ENCODE measurements at regions not wholly inside any gene's neighbourhood (a gene's known extent, or its start where the extent isn't known, plus 50 kb on each side); places are given as distances from the start of the nearest gene placed in this dataset.

GRCh38 chr20:52578559-52578958 is 387.0 kb upstream of the ZFP64 start (continued):
- TF ChIP-seq ZNF230 (CRISPR knock-in tag; IDR thresholded peaks at IDR 0.05) (no peak), HNF4G (IDR thresholded peaks at IDR 0.05; ENCODE audit: borderline replicate concordance, low read depth, low read length) (peak; percentile 28; the same call in 1 of the 2 replicates), HNF4G (CRISPR knock-in tag; IDR thresholded peaks at IDR 0.05; ENCODE audit: borderline replicate concordance, low read depth) (no peak), ZNF530 (CRISPR knock-in tag; IDR thresholded peaks at IDR 0.05; ENCODE audit: low read depth) (no peak), PRPF4 (IDR thresholded peaks at IDR 0.05; ENCODE audit: low read depth, low read length, poor library complexity, severe bottlenecking) (no peak), NPAS2 (CRISPR knock-in tag; IDR thresholded peaks at IDR 0.05; ENCODE audit: borderline replicate concordance) (no peak), GFI1 (CRISPR knock-in tag; IDR thresholded peaks at IDR 0.05; ENCODE audit: borderline replicate concordance) (no peak)

GRCh38 chr20:52577696-52578095 is 386.1 kb upstream of the ZFP64 start:
- H2AFZ ChIP-seq (ENCODE audit: low read length) = no peak overlapping the region
- ChIA-PET POLR2A (no interaction called here), CTCF (ENCODE audit: low intra/inter-chr PET ratio, low total read pairs) (no interaction called here)
- FAIRE-seq (no peak), ATAC-seq (no peak; the same call in 2 of the 3 replicates), DNase-seq (ENCODE audit: low spot score) (no peak)
- H3K27me3 ChIP-seq (ENCODE audit: control insufficient read depth in 1 of 2, insufficient read depth in 2 of 2, low read length in 2 of 2) = no peaks in the 10 kb centered on the region
- H3K79me2 ChIP-seq (ENCODE audit: insufficient read depth, low read length) = no peaks in the 10 kb centered on the region
- no peaks in the 10 kb centered on the region for H4K20me1 ChIP-seq (ENCODE audit: insufficient read depth, low read length)
- H3K9ac ChIP-seq (ENCODE audit: insufficient read depth, low read depth, low read length) = no peak overlapping the region
- no peak overlapping the region for H3K4me2 ChIP-seq (ENCODE audit: low read depth, low read length)
- no peaks in the 10 kb centered on the region for H3K36me3 ChIP-seq (replicated peaks in 1 of 2; ENCODE audit: control insufficient read depth in 1 of 2, insufficient read depth in 2 of 2, low read length in 2 of 2)
- TF ChIP-seq SOX5 (CRISPR knock-in tag; IDR thresholded peaks at IDR 0.05; ENCODE audit: borderline replicate concordance) (no peak), NFE2L1 (CRISPR knock-in tag; IDR thresholded peaks at IDR 0.05; ENCODE audit: borderline replicate concordance) (no peak), SMC3 (IDR thresholded peaks at IDR 0.05; ENCODE audit: low read length) (no peak), HNRNPUL1 (IDR thresholded peaks at IDR 0.05; ENCODE audit: low read depth, low read length) (no peak), ZNF580 (CRISPR knock-in tag; IDR thresholded peaks at IDR 0.05; ENCODE audit: borderline replicate concordance, low read depth) (no peak), GMEB2 (CRISPR knock-in tag; IDR thresholded peaks at IDR 0.05; ENCODE audit: low read depth) (no peak), ZSCAN29 (CRISPR knock-in tag; conservative IDR thresholded peaks at IDR 0.05) (no peak), NR2F2 (IDR thresholded peaks at IDR 0.05; ENCODE audit: borderline replicate concordance, low read depth) (no peak), ZNF674 (CRISPR knock-in tag; IDR thresholded peaks at IDR 0.05; ENCODE audit: low read depth) (no peak), ZNF747 (CRISPR knock-in tag; IDR thresholded peaks at IDR 0.05; ENCODE audit: borderline replicate concordance) (no peak), ZNF563 (CRISPR knock-in tag; IDR thresholded peaks at IDR 0.05) (no peak)
- WGBS (ENCODE audit: low lambda C conversion rate) = 35% methylated on average over 3 of the region's 3 CpGs
- no peaks in the 10 kb centered on the region for H3K4me1 ChIP-seq (ENCODE audit: insufficient read depth, low read length)
- in situ Hi-C loops (cut with HindIII; ENCODE audit: extremely low pct_ligation_motif_present, low pct_unique_long_range_greater_than_20kb) (no loop called here), intact Hi-C loops (cut with micrococcal nuclease; ENCODE audit: unreplicated experiment) (no loop called here)
- no peak overlapping the region for H3K4me3 ChIP-seq (replicated peaks in 1 of 3; ENCODE audit: insufficient read depth in 1 of 3, low read depth in 2 of 3, low read length in 3 of 3)
- BruUV-seq (replicated peaks) = no TSS peak
- H3K9me3 ChIP-seq (ENCODE audit: low read length) = peaks cover 59% of the 10 kb centered on the region
- no peak overlapping the region for H3K27ac ChIP-seq (ENCODE audit: extremely low read length, insufficient read depth, low read length)
